ENCODE measurements at regions not wholly inside any gene's neighbourhood (a gene's known extent, or its start where the extent isn't known, plus 50 kb on each side); places are given as distances from the start of the nearest gene placed in this dataset.

DNA sequence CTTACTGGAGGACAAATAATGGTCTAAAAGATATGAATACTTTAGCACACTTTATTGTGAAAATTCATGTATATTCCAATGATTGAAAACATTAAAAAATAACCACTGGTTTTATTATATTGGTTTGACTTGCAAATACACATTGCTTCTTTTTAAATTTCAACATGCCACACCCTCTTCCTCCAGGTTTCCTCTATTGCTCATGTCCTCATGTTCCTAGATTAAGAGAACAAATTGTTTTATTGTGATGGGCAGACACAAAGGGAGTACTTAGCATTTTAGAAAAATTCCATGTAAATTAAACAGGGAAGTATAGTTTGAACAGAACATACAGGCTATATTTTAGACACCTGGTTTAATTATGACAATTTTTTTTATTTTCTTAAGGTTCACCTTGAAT lies 230.6 kb upstream of the GPRIN3 start:
- TF ChIP-seq, protein P1, sequence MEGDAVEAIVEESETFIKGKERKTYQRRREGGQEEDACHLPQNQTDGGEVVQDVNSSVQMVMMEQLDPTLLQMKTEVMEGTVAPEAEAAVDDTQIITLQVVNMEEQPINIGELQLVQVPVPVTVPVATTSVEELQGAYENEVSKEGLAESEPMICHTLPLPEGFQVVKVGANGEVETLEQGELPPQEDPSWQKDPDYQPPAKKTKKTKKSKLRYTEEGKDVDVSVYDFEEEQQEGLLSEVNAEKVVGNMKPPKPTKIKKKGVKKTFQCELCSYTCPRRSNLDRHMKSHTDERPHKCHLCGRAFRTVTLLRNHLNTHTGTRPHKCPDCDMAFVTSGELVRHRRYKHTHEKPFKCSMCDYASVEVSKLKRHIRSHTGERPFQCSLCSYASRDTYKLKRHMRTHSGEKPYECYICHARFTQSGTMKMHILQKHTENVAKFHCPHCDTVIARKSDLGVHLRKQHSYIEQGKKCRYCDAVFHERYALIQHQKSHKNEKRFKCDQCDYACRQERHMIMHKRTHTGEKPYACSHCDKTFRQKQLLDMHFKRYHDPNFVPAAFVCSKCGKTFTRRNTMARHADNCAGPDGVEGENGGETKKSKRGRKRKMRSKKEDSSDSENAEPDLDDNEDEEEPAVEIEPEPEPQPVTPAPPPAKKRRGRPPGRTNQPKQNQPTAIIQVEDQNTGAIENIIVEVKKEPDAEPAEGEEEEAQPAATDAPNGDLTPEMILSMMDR (IDR thresholded peaks at IDR 0.05; ENCODE audit: low read depth, low read length): no peak
- no peak for TF ChIP-seq EZH2phosphoT487 (IDR thresholded peaks at IDR 0.05; ENCODE audit: low read depth)
